ENCODE measurements at regions not wholly inside any gene's neighbourhood (a gene's known extent, or its start where the extent isn't known, plus 50 kb on each side); places are given as distances from the start of the nearest gene placed in this dataset.

GRCh38 chr14:66224492-66225178 lies 261.5 kb upstream of the CCDC196 start:
- Histone ChIP-seq H3K27me3 (ENCODE audit: control insufficient read depth, insufficient read depth, low read length) (no peaks in the 10 kb centered on the region), H3K27ac (ENCODE audit: low read length) (no peak overlapping the region), H3K9me3 (ENCODE audit: control insufficient read depth, low read depth, low read length) (no peaks in the 10 kb centered on the region), H3K4me3 (ENCODE audit: low read length) (no peak overlapping the region), H3K4me1 (ENCODE audit: control insufficient read depth, insufficient read depth, low read length) (no peaks in the 10 kb centered on the region), H3K36me3 (ENCODE audit: control insufficient read depth, insufficient read depth, low read length) (no peaks in the 10 kb centered on the region)
- no CpG with 5 or more reads among the region's 5 CpGs for WGBS (ENCODE audit: insufficient coverage, low lambda C conversion rate)
- no peak for DNase-seq

GRCh38 chr14:66225337-66225736 lies 260.8 kb upstream of the CCDC196 start:
- Histone ChIP-seq H3K27ac (ENCODE audit: low read length) (no peak overlapping the region), H3K36me3 (ENCODE audit: control insufficient read depth, insufficient read depth, low read length) (no peaks in the 10 kb centered on the region), H3K4me1 (ENCODE audit: control insufficient read depth, insufficient read depth, low read length) (no peaks in the 10 kb centered on the region), H3K4me3 (ENCODE audit: low read length) (no peak overlapping the region), H3K9me3 (ENCODE audit: control insufficient read depth, low read depth, low read length) (no peaks in the 10 kb centered on the region), H3K27me3 (ENCODE audit: control insufficient read depth, insufficient read depth, low read length) (no peaks in the 10 kb centered on the region)
- no peak for DNase-seq

GRCh38 chr14:66228267-66228970 lies 257.8 kb upstream of the CCDC196 start:
- H3K36me3 ChIP-seq (ENCODE audit: control insufficient read depth, insufficient read depth, low read length): no peaks in the 10 kb centered on the region
- H3K27ac ChIP-seq (ENCODE audit: low read length): no peak overlapping the region
- no peak overlapping the region for H3K4me3 ChIP-seq (ENCODE audit: low read length)
- no CpG with 5 or more reads among the region's 3 CpGs for WGBS (ENCODE audit: insufficient coverage, low lambda C conversion rate)
- no peak for DNase-seq
- no peaks in the 10 kb centered on the region for H3K9me3 ChIP-seq (ENCODE audit: control insufficient read depth, low read depth, low read length)
- no peaks in the 10 kb centered on the region for H3K27me3 ChIP-seq (ENCODE audit: control insufficient read depth, insufficient read depth, low read length)
- no peaks in the 10 kb centered on the region for H3K4me1 ChIP-seq (ENCODE audit: control insufficient read depth, insufficient read depth, low read length)

- Histone ChIP-seq H3K36me3 (ENCODE audit: control insufficient read depth, insufficient read depth, low read length) (no peaks in the 10 kb centered on the region), H3K4me3 (ENCODE audit: low read length) (no peak overlapping the region), H3K27ac (ENCODE audit: low read length) (no peak overlapping the region), H3K4me1 (ENCODE audit: control insufficient read depth, insufficient read depth, low read length) (no peaks in the 10 kb centered on the region), H3K27me3 (ENCODE audit: control insufficient read depth, insufficient read depth, low read length) (no peaks in the 10 kb centered on the region), H3K9me3 (ENCODE audit: control insufficient read depth, low read depth, low read length) (no peaks in the 10 kb centered on the region)
- no CpG with 5 or more reads among the region's 4 CpGs for WGBS (ENCODE audit: insufficient coverage, low lambda C conversion rate)
- no peak for DNase-seq
Observed at GRCh38 chr14:66231820-66232219, 254.4 kb upstream of the CCDC196 start.

- no peak overlapping the region for H3K4me3 ChIP-seq (ENCODE audit: low read length)
- WGBS (ENCODE audit: insufficient coverage, low lambda C conversion rate): 20% methylated on average over 1 of the region's 4 CpGs
- no peaks in the 10 kb centered on the region for H3K4me1 ChIP-seq (ENCODE audit: control insufficient read depth, insufficient read depth, low read length)
- H3K27me3 ChIP-seq (ENCODE audit: control insufficient read depth, insufficient read depth, low read length): no peaks in the 10 kb centered on the region
- no peaks in the 10 kb centered on the region for H3K9me3 ChIP-seq (ENCODE audit: control insufficient read depth, low read depth, low read length)
- no peaks in the 10 kb centered on the region for H3K36me3 ChIP-seq (ENCODE audit: control insufficient read depth, insufficient read depth, low read length)
- no peak overlapping the region for H3K27ac ChIP-seq (ENCODE audit: low read length)
- DNase-seq: no peak
Observed at GRCh38 chr14:66233591-66233990, 252.6 kb upstream of the CCDC196 start.

GRCh38 chr14:66234411-66234810 lies 251.8 kb upstream of the CCDC196 start:
- H3K27me3 ChIP-seq (ENCODE audit: control insufficient read depth, insufficient read depth, low read length): no peaks in the 10 kb centered on the region
- DNase-seq: no peak

GRCh38 chr14:66237741-66238140 lies 248.4 kb upstream of the CCDC196 start:
- DNase-seq: no peak
- H3K9me3 ChIP-seq (ENCODE audit: control insufficient read depth, low read depth, low read length): no peaks in the 10 kb centered on the region
- H3K36me3 ChIP-seq (ENCODE audit: control insufficient read depth, insufficient read depth, low read length): no peaks in the 10 kb centered on the region
- H3K27me3 ChIP-seq (ENCODE audit: control insufficient read depth, insufficient read depth, low read length): no peaks in the 10 kb centered on the region
- H3K4me1 ChIP-seq (ENCODE audit: control insufficient read depth, insufficient read depth, low read length): no peaks in the 10 kb centered on the region
- WGBS (ENCODE audit: insufficient coverage, low lambda C conversion rate): no CpG with 5 or more reads among the region's 4 CpGs
- no peak overlapping the region for H3K27ac ChIP-seq (ENCODE audit: low read length)
- no peak overlapping the region for H3K4me3 ChIP-seq (ENCODE audit: low read length)

More at GRCh38 chr14:66234411-66234810, 251.8 kb upstream of the CCDC196 start:
- Histone ChIP-seq H3K9me3 (ENCODE audit: control insufficient read depth, low read depth, low read length) (no peaks in the 10 kb centered on the region), H3K36me3 (ENCODE audit: control insufficient read depth, insufficient read depth, low read length) (no peaks in the 10 kb centered on the region), H3K27ac (ENCODE audit: low read length) (no peak overlapping the region), H3K4me1 (ENCODE audit: control insufficient read depth, insufficient read depth, low read length) (no peaks in the 10 kb centered on the region), H3K4me3 (ENCODE audit: low read length) (no peak overlapping the region)
- 100% methylated on average over 1 of the region's 2 CpGs for WGBS (ENCODE audit: insufficient coverage, low lambda C conversion rate)

- Histone ChIP-seq H3K27me3 (ENCODE audit: control insufficient read depth, insufficient read depth, low read length) (no peaks in the 10 kb centered on the region), H3K4me3 (ENCODE audit: low read length) (no peak overlapping the region), H3K4me1 (ENCODE audit: control insufficient read depth, insufficient read depth, low read length) (no peaks in the 10 kb centered on the region), H3K36me3 (ENCODE audit: control insufficient read depth, insufficient read depth, low read length) (no peaks in the 10 kb centered on the region), H3K9me3 (ENCODE audit: control insufficient read depth, low read depth, low read length) (no peaks in the 10 kb centered on the region), H3K27ac (ENCODE audit: low read length) (no peak overlapping the region)
- no peak for DNase-seq
- no CpG with 5 or more reads among the region's 1 CpG for WGBS (ENCODE audit: insufficient coverage, low lambda C conversion rate)
Observed at GRCh38 chr14:66238969-66239368, 247.2 kb upstream of the CCDC196 start.

GRCh38 chr14:66239589-66239988 lies 246.6 kb upstream of the CCDC196 start:
- H3K27me3 ChIP-seq (ENCODE audit: control insufficient read depth, insufficient read depth, low read length): no peaks in the 10 kb centered on the region
- H3K27ac ChIP-seq (ENCODE audit: low read length): no peak overlapping the region
- WGBS (ENCODE audit: insufficient coverage, low lambda C conversion rate): 100% methylated on average over 2 of the region's 4 CpGs
- H3K9me3 ChIP-seq (ENCODE audit: control insufficient read depth, low read depth, low read length): no peaks in the 10 kb centered on the region
- no peak overlapping the region for H3K4me3 ChIP-seq (ENCODE audit: low read length)
- no peak for DNase-seq
- H3K4me1 ChIP-seq (ENCODE audit: control insufficient read depth, insufficient read depth, low read length): no peaks in the 10 kb centered on the region
- H3K36me3 ChIP-seq (ENCODE audit: control insufficient read depth, insufficient read depth, low read length): no peaks in the 10 kb centered on the region

- H3K27me3 ChIP-seq (ENCODE audit: control insufficient read depth, insufficient read depth, low read length): no peaks in the 10 kb centered on the region
- no peaks in the 10 kb centered on the region for H3K4me1 ChIP-seq (ENCODE audit: control insufficient read depth, insufficient read depth, low read length)
- H3K27ac ChIP-seq (ENCODE audit: low read length): no peak overlapping the region
- DNase-seq: no peak
- H3K36me3 ChIP-seq (ENCODE audit: control insufficient read depth, insufficient read depth, low read length): no peaks in the 10 kb centered on the region
- no peak overlapping the region for H3K4me3 ChIP-seq (ENCODE audit: low read length)
- no peaks in the 10 kb centered on the region for H3K9me3 ChIP-seq (ENCODE audit: control insufficient read depth, low read depth, low read length)
Observed at GRCh38 chr14:66240105-66240504, 246.1 kb upstream of the CCDC196 start.

- Histone ChIP-seq H3K4me1 (ENCODE audit: control insufficient read depth, insufficient read depth, low read length) (no peaks in the 10 kb centered on the region), H3K4me3 (ENCODE audit: low read length) (no peak overlapping the region), H3K27ac (ENCODE audit: low read length) (no peak overlapping the region), H3K9me3 (ENCODE audit: control insufficient read depth, low read depth, low read length) (no peaks in the 10 kb centered on the region), H3K36me3 (ENCODE audit: control insufficient read depth, insufficient read depth, low read length) (no peaks in the 10 kb centered on the region), H3K27me3 (ENCODE audit: control insufficient read depth, insufficient read depth, low read length) (no peaks in the 10 kb centered on the region)
- DNase-seq: no peak
- no CpG with 5 or more reads among the region's 1 CpG for WGBS (ENCODE audit: insufficient coverage, low lambda C conversion rate)
Observed at GRCh38 chr14:66242001-66242400, 244.2 kb upstream of the CCDC196 start.

Data from large intestine (tissue), 3 donors.